Adrenal gland (tissue), 9 donors: ENCODE measurements at regions not wholly inside any gene's neighbourhood (a gene's known extent, or its start where the extent isn't known, plus 50 kb on each side); places are given as distances from the start of the nearest gene placed in this dataset.

Experiments
- DNase-seq, 7 donors: peaks; one replicate each; pipeline ENCODE4 v3.0.0-alpha.2; 2019 to 2020
- H3K27ac ChIP-seq, 5 donors: fragments of 200-600 bp; sonication (generic) in 4 of 5; 1 replicate in 3 of 5; 2 replicates in 2 of 5; pipeline versions ENCODE4 v1.5.1 to v1.8.0; 2016 to 2020; ENCODE audit warnings: mild to moderate bottlenecking in 1 of 5
- H3K27me3 ChIP-seq: fragments of 200-600 bp; 2 replicates; pipeline ENCODE4 v1.8.0; 2021
- H3K36me3 ChIP-seq, 2 donors: fragments of 200-600 bp; replicated peaks in 1 of 2; 1 replicate in 1 of 2; 2 replicates in 1 of 2; pipeline versions ENCODE4 v1.5.1 to v1.8.0; 2018 to 2022
- H3K4me1 ChIP-seq, 2 donors: fragments of 200-600 bp; replicated peaks in 1 of 2; 1 replicate in 1 of 2; 2 replicates in 1 of 2; pipeline versions ENCODE4 v1.5.1 to v1.8.0; 2018 to 2021
- H3K4me3 ChIP-seq, 4 donors: fragments of 200-600 bp; sonication (generic) in 3 of 4; one replicate each; pipeline ENCODE4 v1.5.1; 2016 to 2018
- H3K9me3 ChIP-seq, 3 donors: fragments of 200-600 bp; sonication (generic) in 1 of 3; replicated peaks in 1 of 3; 1 replicate in 2 of 3; 2 replicates in 1 of 3; pipeline versions ENCODE4 v1.5.1 to v1.8.0; 2016 to 2021
- POLR2A ChIP-seq, 2 donors: fragments of 450-650 bp; IDR thresholded peaks; one replicate each; pipeline ENCODE4 v1.6.1; 2017; ENCODE audit warnings: antibody characterized with exemption in 2 of 2, mild to moderate bottlenecking in 2 of 2, moderate library complexity in 1 of 2
- WGBS, 4 donors: extraction: QIAGEN DNeasy Blood & Tissue Kit in 2 of 4; methylation state at CpG; one replicate each; pipeline versions ENCODE4 v1.1.5 to v1.1.7; 2013 to 2017; 5-methylcytosine and 5-hydroxymethylcytosine counted together
- intact Hi-C, 2 donors: fragments of 100-400 bp; cut with DNase I; formaldehyde crosslinking; loops; one replicate each; pipeline versions ENCODE4 v1.14.1 to v1.15.0; 2022 to 2023
- TF ChIP-seq, protein P1 (sequence below), 6 experiments: fragments of 450-650 bp in 4 of 6; fragments of 200-600 bp in 2 of 6; sonication (generic) in 1 of 6; IDR thresholded peaks; 1 replicate in 5 of 6; 2 replicates in 1 of 6; pipeline versions ENCODE4 v1.5.1 to v1.8.0; 2016 to 2021; ENCODE audit warnings: antibody characterized with exemption in 6 of 6, mild to moderate bottlenecking in 2 of 6, moderate library complexity in 1 of 6
- donor health status: healthy with polysubstance abuse.
- donor health status: Bipolar disorder and iron deficiency.
- donor health status: DM: yes; HTN: yes; CAD: no.
- donor health status: DM: no; HTN: no; CAD: no.
- donor health status: DM: no; HTN: no; CAD: no.

DNA sequence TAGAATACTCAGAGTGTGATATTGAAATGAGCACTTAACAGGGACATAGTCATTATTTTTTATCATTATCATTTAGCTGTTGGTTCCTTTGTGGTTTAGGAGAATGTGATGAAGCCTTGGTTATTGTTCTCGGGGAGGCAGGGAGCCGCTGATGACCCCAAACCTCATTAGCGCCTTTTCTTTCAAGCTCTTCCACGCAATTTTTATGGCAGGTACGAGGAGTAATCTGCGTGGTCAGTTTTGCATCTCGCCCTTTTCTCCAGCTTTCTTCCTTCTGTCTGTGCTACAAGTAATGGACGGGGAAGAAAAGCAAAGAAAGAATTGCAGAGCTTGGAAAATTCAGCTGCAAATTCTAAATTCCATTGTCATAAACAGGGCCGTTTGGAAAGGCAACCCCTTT, 338.4 kb downstream of the GLRX3 start:
- H3K4me3 ChIP-seq: no peak overlapping the region
- no peaks in the 10 kb centered on the region for H3K4me1 ChIP-seq
- H3K36me3 ChIP-seq: no peaks in the 10 kb centered on the region
- WGBS, 4 donors: 71 to 73% (median 72%) methylated on average over 9 of the region's 9 CpGs
- no peak overlapping the region for H3K27ac ChIP-seq
- TF ChIP-seq POLR2A (IDR thresholded peaks at IDR 0.05): no peak
- TF ChIP-seq, protein P1, sequence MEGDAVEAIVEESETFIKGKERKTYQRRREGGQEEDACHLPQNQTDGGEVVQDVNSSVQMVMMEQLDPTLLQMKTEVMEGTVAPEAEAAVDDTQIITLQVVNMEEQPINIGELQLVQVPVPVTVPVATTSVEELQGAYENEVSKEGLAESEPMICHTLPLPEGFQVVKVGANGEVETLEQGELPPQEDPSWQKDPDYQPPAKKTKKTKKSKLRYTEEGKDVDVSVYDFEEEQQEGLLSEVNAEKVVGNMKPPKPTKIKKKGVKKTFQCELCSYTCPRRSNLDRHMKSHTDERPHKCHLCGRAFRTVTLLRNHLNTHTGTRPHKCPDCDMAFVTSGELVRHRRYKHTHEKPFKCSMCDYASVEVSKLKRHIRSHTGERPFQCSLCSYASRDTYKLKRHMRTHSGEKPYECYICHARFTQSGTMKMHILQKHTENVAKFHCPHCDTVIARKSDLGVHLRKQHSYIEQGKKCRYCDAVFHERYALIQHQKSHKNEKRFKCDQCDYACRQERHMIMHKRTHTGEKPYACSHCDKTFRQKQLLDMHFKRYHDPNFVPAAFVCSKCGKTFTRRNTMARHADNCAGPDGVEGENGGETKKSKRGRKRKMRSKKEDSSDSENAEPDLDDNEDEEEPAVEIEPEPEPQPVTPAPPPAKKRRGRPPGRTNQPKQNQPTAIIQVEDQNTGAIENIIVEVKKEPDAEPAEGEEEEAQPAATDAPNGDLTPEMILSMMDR (IDR thresholded peaks at IDR 0.05): no peak
- intact Hi-C loops: no loop called here
- DNase-seq: no peak
- H3K9me3 ChIP-seq: no peaks in the 10 kb centered on the region
- no peaks in the 10 kb centered on the region for H3K27me3 ChIP-seq

GRCh38 chr10:130477360-130477759, 341.2 kb downstream of the GLRX3 start:
- H3K27me3 ChIP-seq: no peaks in the 10 kb centered on the region
- TF ChIP-seq, protein P1 (IDR thresholded peaks at IDR 0.05): no peak
- TF ChIP-seq POLR2A (IDR thresholded peaks at IDR 0.05): no peak
- H3K36me3 ChIP-seq: no peaks in the 10 kb centered on the region
- intact Hi-C loops: no loop called here
- DNase-seq: no peak
- H3K27ac ChIP-seq: no peak overlapping the region
- 52 to 62% methylated on average over 5 of the region's 5 CpGs; no CpG with 5 or more reads in 2 of the 4 donors for WGBS, 4 donors
- no peaks in the 10 kb centered on the region for H3K4me1 ChIP-seq
- no peaks in the 10 kb centered on the region for H3K9me3 ChIP-seq
- no peak overlapping the region for H3K4me3 ChIP-seq

DNA sequence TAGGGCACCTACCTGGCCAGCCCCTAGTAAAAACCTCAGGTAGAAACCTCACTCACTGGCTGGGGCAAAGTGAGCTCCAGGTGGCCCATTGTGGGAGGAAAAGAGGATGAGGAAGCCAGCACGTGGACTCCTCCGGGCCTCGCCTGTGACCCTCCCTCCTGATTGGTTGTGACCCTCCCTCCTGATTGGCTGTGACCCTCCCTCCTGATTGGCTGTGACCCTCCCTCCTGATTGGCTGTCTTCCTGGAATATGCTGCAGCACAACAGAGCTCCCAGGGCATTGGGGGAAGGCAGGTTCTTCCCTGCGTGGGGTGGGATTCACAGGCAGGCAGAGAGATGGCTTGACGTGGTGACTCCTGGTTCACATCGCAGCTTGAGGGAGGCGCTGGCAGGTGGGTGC, 343.0 kb downstream of the GLRX3 start:
- Histone ChIP-seq H3K4me1 (no peaks in the 10 kb centered on the region), H3K27ac (no peak overlapping the region), H3K36me3 (no peaks in the 10 kb centered on the region), H3K9me3 (no peaks in the 10 kb centered on the region), H3K27me3 (no peaks in the 10 kb centered on the region), H3K4me3 (no peak overlapping the region)
- intact Hi-C loops: no loop called here
- 63 to 82% (median 82%) methylated on average over 3 to 7 of the region's 7 CpGs for WGBS, 4 donors
- DNase-seq: no peak
- TF ChIP-seq POLR2A (IDR thresholded peaks at IDR 0.05): no peak
- TF ChIP-seq, protein P1 (IDR thresholded peaks at IDR 0.05): no peak

GRCh38 chr10:130479926-130480325, 343.7 kb downstream of the GLRX3 start:
- Histone ChIP-seq H3K27ac (no peak overlapping the region), H3K4me1 (no peaks in the 10 kb centered on the region), H3K36me3 (no peaks in the 10 kb centered on the region), H3K9me3 (no peaks in the 10 kb centered on the region), H3K27me3 (no peaks in the 10 kb centered on the region), H3K4me3 (no peak overlapping the region)
- no peak for DNase-seq
- intact Hi-C loops: no loop called here
- 68 to 81% (median 78%) methylated on average over 8 of the region's 8 CpGs for WGBS, 4 donors
- TF ChIP-seq POLR2A (IDR thresholded peaks at IDR 0.05): no peak
- TF ChIP-seq, protein P1 (IDR thresholded peaks at IDR 0.05): no peak
